ENCODE measurements at regions not wholly inside any gene's neighbourhood (a gene's known extent, or its start where the extent isn't known, plus 50 kb on each side); places are given as distances from the start of the nearest gene placed in this dataset.

DNA sequence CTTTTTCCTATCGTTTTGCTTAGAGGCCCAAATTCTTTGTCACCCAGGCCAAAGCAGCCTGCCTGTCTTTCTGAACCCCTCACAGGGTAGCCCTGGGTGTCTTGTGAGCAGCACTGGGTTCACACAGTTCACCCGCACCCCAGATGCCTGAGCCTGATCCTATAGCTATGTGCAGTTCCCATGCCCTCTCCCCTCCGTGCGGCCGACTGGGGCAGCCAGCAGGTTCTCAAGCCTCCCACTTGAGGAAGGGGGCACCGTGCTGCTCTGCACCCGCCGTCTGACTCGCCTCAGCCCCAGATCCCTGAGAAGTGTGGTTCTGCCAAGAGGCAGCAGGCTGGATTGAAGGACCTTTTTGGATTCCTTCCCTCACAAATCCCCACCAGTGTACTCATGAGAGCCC, 89.0 kb downstream of the PSMB1 start (continued):
- TF ChIP-seq, protein P1, sequence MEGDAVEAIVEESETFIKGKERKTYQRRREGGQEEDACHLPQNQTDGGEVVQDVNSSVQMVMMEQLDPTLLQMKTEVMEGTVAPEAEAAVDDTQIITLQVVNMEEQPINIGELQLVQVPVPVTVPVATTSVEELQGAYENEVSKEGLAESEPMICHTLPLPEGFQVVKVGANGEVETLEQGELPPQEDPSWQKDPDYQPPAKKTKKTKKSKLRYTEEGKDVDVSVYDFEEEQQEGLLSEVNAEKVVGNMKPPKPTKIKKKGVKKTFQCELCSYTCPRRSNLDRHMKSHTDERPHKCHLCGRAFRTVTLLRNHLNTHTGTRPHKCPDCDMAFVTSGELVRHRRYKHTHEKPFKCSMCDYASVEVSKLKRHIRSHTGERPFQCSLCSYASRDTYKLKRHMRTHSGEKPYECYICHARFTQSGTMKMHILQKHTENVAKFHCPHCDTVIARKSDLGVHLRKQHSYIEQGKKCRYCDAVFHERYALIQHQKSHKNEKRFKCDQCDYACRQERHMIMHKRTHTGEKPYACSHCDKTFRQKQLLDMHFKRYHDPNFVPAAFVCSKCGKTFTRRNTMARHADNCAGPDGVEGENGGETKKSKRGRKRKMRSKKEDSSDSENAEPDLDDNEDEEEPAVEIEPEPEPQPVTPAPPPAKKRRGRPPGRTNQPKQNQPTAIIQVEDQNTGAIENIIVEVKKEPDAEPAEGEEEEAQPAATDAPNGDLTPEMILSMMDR (conservative IDR thresholded peaks at IDR 0.05; ENCODE audit: low read depth in 2 of 2), result no peak
- TF ChIP-seq POLR2AphosphoS5 (IDR thresholded peaks at IDR 0.05; ENCODE audit: low read depth) (no peak), NANOG (IDR thresholded peaks at IDR 0.05; ENCODE audit: borderline replicate concordance) (no peak), STAT1 (IDR thresholded peaks at IDR 0.05; ENCODE audit: unreplicated experiment) (no peak), ZNF114 (CRISPR knock-in tag; IDR thresholded peaks at IDR 0.05) (no peak), CREB1 (CRISPR knock-in tag; IDR thresholded peaks at IDR 0.05; ENCODE audit: low read depth) (no peak), EZH2 (IDR thresholded peaks at IDR 0.05; ENCODE audit: low read depth, unreplicated experiment) (no peak), ZNF331 (CRISPR knock-in tag; IDR thresholded peaks at IDR 0.05; ENCODE audit: low read depth) (no peak), EZH2phosphoT487 (IDR thresholded peaks at IDR 0.05; ENCODE audit: unreplicated experiment) (no peak)
- TF ChIP-seq, protein P2, sequence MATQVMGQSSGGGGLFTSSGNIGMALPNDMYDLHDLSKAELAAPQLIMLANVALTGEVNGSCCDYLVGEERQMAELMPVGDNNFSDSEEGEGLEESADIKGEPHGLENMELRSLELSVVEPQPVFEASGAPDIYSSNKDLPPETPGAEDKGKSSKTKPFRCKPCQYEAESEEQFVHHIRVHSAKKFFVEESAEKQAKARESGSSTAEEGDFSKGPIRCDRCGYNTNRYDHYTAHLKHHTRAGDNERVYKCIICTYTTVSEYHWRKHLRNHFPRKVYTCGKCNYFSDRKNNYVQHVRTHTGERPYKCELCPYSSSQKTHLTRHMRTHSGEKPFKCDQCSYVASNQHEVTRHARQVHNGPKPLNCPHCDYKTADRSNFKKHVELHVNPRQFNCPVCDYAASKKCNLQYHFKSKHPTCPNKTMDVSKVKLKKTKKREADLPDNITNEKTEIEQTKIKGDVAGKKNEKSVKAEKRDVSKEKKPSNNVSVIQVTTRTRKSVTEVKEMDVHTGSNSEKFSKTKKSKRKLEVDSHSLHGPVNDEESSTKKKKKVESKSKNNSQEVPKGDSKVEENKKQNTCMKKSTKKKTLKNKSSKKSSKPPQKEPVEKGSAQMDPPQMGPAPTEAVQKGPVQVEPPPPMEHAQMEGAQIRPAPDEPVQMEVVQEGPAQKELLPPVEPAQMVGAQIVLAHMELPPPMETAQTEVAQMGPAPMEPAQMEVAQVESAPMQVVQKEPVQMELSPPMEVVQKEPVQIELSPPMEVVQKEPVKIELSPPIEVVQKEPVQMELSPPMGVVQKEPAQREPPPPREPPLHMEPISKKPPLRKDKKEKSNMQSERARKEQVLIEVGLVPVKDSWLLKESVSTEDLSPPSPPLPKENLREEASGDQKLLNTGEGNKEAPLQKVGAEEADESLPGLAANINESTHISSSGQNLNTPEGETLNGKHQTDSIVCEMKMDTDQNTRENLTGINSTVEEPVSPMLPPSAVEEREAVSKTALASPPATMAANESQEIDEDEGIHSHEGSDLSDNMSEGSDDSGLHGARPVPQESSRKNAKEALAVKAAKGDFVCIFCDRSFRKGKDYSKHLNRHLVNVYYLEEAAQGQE (IDR thresholded peaks at IDR 0.05; ENCODE audit: unreplicated experiment), result no peak
- TF ChIP-seq, protein P3, sequence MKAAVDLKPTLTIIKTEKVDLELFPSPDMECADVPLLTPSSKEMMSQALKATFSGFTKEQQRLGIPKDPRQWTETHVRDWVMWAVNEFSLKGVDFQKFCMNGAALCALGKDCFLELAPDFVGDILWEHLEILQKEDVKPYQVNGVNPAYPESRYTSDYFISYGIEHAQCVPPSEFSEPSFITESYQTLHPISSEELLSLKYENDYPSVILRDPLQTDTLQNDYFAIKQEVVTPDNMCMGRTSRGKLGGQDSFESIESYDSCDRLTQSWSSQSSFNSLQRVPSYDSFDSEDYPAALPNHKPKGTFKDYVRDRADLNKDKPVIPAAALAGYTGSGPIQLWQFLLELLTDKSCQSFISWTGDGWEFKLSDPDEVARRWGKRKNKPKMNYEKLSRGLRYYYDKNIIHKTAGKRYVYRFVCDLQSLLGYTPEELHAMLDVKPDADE (IDR thresholded peaks at IDR 0.05), result no peak

DNA sequence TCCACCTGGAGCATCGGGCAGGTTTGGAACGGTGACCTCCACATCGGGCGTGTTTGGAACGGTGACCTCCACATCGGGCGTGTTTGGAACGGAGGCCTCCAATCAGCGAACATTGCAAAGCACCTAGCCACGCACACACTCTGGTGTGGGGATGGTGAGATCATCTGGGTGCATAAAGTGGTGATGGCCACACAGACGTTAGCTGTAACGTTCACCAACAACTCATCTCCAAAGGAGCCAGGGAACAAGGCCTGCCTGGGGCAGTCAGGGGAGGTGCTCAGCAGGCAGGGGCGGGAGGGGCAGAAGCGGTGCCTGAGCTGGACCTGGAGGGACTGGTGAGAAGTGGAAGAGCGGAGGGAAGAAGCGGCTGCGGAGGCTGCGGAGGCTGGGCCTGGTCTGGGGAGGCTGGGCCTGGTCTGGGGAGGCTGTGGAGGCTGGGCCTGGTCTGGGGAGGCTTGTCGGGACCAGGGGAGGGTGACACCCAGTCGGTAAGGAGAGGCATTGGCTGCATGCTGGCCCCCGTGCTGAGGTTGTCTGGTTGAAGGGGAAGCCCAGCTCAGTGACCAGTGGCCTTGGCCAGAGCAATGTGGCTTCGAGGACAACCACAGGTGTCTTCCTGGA, 89.9 kb downstream of the PSMB1 start:
- Mint-ChIP-seq H3K27ac (no peak overlapping the region), H3K4me3 (no peak overlapping the region), H3K36me3 (ENCODE audit: low read depth) (peaks cover 11% of the 10 kb centered on the region; the same call in 2 of the 3 replicates), H3K4me1 (no peaks in the 10 kb centered on the region; the same call in 2 of the 3 replicates), H3K9me3 (peaks cover 15% of the 10 kb centered on the region), H3K27me3 (ENCODE audit: insufficient read depth, low read depth, poor library complexity) (peaks cover 4% of the 10 kb centered on the region)
- no peak overlapping the region for H3K4me2 ChIP-seq
- no peaks in the 10 kb centered on the region for H3K9me2 ChIP-seq (ENCODE audit: insufficient read depth)
- no peak overlapping the region for H3K4me3 ChIP-seq
- H3K36me3 ChIP-seq (ENCODE audit: insufficient read depth), result no peaks in the 10 kb centered on the region
- H3K27ac ChIP-seq (ENCODE audit: low read depth), result no peak overlapping the region
- DNase-seq (ENCODE audit: low spot score), result no peak
- ATAC-seq, result no peak
- H4K20me1 ChIP-seq (replicated peaks; ENCODE audit: insufficient read depth), result no peaks in the 10 kb centered on the region
- H3K79me2 ChIP-seq (replicated peaks; ENCODE audit: insufficient read depth), result no peaks in the 10 kb centered on the region
- no peaks in the 10 kb centered on the region for H3K4me1 ChIP-seq (ENCODE audit: insufficient read depth)
- H3K27me3 ChIP-seq (ENCODE audit: insufficient read depth), result no peaks in the 10 kb centered on the region
- H2AFZ ChIP-seq, result no peak overlapping the region
- H3F3A ChIP-seq (replicated peaks; ENCODE audit: low read depth), result 0 out of 2 replicates have a peak, but pooled peaks cover 2% of the 10 kb centered on the region
- TF ChIP-seq CREB1 (CRISPR knock-in tag; IDR thresholded peaks at IDR 0.05; ENCODE audit: low read depth) (no peak), ZNF331 (CRISPR knock-in tag; IDR thresholded peaks at IDR 0.05; ENCODE audit: low read depth) (no peak)
- TF ChIP-seq, protein P4, sequence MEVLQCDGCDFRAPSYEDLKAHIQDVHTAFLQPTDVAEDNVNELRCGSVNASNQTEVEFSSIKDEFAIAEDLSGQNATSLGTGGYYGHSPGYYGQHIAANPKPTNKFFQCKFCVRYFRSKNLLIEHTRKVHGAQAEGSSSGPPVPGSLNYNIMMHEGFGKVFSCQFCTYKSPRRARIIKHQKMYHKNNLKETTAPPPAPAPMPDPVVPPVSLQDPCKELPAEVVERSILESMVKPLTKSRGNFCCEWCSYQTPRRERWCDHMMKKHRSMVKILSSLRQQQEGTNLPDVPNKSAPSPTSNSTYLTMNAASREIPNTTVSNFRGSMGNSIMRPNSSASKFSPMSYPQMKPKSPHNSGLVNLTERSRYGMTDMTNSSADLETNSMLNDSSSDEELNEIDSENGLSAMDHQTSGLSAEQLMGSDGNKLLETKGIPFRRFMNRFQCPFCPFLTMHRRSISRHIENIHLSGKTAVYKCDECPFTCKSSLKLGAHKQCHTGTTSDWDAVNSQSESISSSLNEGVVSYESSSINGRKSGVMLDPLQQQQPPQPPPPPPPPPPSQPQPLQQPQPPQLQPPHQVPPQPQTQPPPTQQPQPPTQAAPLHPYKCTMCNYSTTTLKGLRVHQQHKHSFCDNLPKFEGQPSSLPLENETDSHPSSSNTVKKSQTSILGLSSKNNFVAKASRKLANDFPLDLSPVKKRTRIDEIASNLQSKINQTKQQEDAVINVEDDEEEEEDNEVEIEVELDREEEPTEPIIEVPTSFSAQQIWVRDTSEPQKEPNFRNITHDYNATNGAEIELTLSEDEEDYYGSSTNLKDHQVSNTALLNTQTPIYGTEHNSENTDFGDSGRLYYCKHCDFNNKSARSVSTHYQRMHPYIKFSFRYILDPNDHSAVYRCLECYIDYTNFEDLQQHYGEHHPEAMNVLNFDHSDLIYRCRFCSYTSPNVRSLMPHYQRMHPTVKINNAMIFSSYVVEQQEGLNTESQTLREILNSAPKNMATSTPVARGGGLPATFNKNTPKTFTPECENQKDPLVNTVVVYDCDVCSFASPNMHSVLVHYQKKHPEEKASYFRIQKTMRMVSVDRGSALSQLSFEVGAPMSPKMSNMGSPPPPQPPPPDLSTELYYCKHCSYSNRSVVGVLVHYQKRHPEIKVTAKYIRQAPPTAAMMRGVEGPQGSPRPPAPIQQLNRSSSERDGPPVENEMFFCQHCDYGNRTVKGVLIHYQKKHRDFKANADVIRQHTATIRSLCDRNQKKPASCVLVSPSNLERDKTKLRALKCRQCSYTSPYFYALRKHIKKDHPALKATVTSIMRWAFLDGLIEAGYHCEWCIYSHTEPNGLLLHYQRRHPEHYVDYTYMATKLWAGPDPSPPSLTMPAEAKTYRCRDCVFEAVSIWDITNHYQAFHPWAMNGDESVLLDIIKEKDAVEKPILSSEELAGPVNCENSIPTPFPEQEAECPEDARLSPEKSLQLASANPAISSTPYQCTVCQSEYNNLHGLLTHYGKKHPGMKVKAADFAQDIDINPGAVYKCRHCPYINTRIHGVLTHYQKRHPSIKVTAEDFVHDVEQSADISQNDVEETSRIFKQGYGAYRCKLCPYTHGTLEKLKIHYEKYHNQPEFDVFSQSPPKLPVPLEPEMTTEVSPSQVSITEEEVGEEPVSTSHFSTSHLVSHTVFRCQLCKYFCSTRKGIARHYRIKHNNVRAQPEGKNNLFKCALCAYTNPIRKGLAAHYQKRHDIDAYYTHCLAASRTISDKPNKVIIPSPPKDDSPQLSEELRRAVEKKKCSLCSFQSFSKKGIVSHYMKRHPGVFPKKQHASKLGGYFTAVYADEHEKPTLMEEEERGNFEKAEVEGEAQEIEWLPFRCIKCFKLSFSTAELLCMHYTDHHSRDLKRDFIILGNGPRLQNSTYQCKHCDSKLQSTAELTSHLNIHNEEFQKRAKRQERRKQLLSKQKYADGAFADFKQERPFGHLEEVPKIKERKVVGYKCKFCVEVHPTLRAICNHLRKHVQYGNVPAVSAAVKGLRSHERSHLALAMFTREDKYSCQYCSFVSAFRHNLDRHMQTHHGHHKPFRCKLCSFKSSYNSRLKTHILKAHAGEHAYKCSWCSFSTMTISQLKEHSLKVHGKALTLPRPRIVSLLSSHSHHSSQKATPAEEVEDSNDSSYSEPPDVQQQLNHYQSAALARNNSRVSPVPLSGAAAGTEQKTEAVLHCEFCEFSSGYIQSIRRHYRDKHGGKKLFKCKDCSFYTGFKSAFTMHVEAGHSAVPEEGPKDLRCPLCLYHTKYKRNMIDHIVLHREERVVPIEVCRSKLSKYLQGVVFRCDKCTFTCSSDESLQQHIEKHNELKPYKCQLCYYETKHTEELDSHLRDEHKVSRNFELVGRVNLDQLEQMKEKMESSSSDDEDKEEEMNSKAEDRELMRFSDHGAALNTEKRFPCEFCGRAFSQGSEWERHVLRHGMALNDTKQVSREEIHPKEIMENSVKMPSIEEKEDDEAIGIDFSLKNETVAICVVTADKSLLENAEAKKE (CRISPR knock-in tag; IDR thresholded peaks at IDR 0.05), result no peak

Measured in GM23338 (cell line).